GM21390 (cell line): ENCODE measurements at regions not wholly inside any gene's neighbourhood (a gene's known extent, or its start where the extent isn't known, plus 50 kb on each side); places are given as distances from the start of the nearest gene placed in this dataset.

ENCODE experiments used
- ATAC-seq: cut with Tn5 transposase; IDR thresholded peaks from one replicate; pipeline ENCODE4 v1.9.1; 2021; ENCODE audit not compliant: unreplicated experiment

GRCh38 chr4:130419211-130419975 is 1323.4 kb downstream of the C4orf33 start:
- ATAC-seq: no peak

- no peak for ATAC-seq
Measured at GRCh38 chr4:130422261-130422660, 1326.3 kb downstream of the C4orf33 start.

- no peak for ATAC-seq
Measured at GRCh38 chr4:130424211-130424610, 1328.3 kb downstream of the C4orf33 start.

GRCh38 chr4:130432289-130432688 is 1336.3 kb downstream of the C4orf33 start:
- ATAC-seq: no peak

GRCh38 chr4:130449741-130450140 is 1353.8 kb downstream of the C4orf33 start:
- ATAC-seq: no peak

GRCh38 chr4:130468340-130468739 is 1372.4 kb downstream of the C4orf33 start:
- no peak for ATAC-seq

- no peak for ATAC-seq
Measured at GRCh38 chr4:130478406-130478805, 1382.5 kb downstream of the C4orf33 start.

GRCh38 chr4:130479020-130479419 is 1383.1 kb downstream of the C4orf33 start:
- no peak for ATAC-seq

GRCh38 chr4:130479674-130480073 is 1383.7 kb downstream of the C4orf33 start:
- no peak for ATAC-seq

GRCh38 chr4:130484826-130485225 is 1388.9 kb downstream of the C4orf33 start:
- ATAC-seq: no peak

GRCh38 chr4:130485371-130485770 is 1389.4 kb downstream of the C4orf33 start:
- ATAC-seq: no peak

GRCh38 chr4:130486186-130486585 is 1390.2 kb downstream of the C4orf33 start:
- no peak for ATAC-seq

- ATAC-seq: no peak
Measured at GRCh38 chr4:130486841-130487240, 1390.9 kb downstream of the C4orf33 start.

- ATAC-seq: no peak
Measured at GRCh38 chr4:130510661-130511060, 1414.7 kb downstream of the C4orf33 start.

GRCh38 chr4:130511776-130512175 is 1415.8 kb downstream of the C4orf33 start:
- ATAC-seq: no peak

GRCh38 chr4:130524057-130524456 is 1428.1 kb downstream of the C4orf33 start:
- no peak for ATAC-seq

GRCh38 chr4:130530505-130530904 is 1434.6 kb downstream of the C4orf33 start:
- no peak for ATAC-seq

GRCh38 chr4:130534651-130535050 is 1438.7 kb downstream of the C4orf33 start:
- no peak for ATAC-seq

- no peak for ATAC-seq
Measured at GRCh38 chr4:130542953-130543352, 1447.0 kb downstream of the C4orf33 start.

- ATAC-seq: no peak
Measured at GRCh38 chr4:130545171-130545570, 1449.2 kb downstream of the C4orf33 start.

GRCh38 chr4:130545596-130545995 is 1449.6 kb downstream of the C4orf33 start:
- ATAC-seq: no peak

GRCh38 chr4:130559268-130559667 is 1463.3 kb downstream of the C4orf33 start:
- ATAC-seq: no peak
